OCI-LY3 (cell line): ENCODE measurements at regions not wholly inside any gene's neighbourhood (a gene's known extent, or its start where the extent isn't known, plus 50 kb on each side); places are given as distances from the start of the nearest gene placed in this dataset.

Source experiments
- CTCF ChIP-seq: fragments of 200-600, 300-600 bp; sonication (generic); IDR thresholded peaks from 2 replicates; pipeline ENCODE4 v1.5.1; 2014; ENCODE audit warnings: antibody characterized with exemption, low read length, low read depth
- EZH2phosphoT487 ChIP-seq: fragments of 200-600 bp; shearing (Covaris generic); IDR thresholded peaks from 2 replicates; pipeline ENCODE4 v1.6.1; 2018; ENCODE audit warnings: antibody characterized with exemption, mixed run types, low read depth

GRCh38 chr21:29486306-29486807 lies 187.6 kb downstream of the BACH1 start:
- no peak for TF ChIP-seq CTCF
- TF ChIP-seq EZH2phosphoT487: no peak
